GM19467 (cell line): ENCODE measurements at regions not wholly inside any gene's neighbourhood (a gene's known extent, or its start where the extent isn't known, plus 50 kb on each side); places are given as distances from the start of the nearest gene placed in this dataset.

Experiments used
- ATAC-seq: cut with Tn5 transposase; IDR thresholded peaks from one replicate; pipeline ENCODE4 v1.9.1; 2021; ENCODE audit warnings: mild to moderate bottlenecking, moderate library complexity; ENCODE audit not compliant: unreplicated experiment

DNA sequence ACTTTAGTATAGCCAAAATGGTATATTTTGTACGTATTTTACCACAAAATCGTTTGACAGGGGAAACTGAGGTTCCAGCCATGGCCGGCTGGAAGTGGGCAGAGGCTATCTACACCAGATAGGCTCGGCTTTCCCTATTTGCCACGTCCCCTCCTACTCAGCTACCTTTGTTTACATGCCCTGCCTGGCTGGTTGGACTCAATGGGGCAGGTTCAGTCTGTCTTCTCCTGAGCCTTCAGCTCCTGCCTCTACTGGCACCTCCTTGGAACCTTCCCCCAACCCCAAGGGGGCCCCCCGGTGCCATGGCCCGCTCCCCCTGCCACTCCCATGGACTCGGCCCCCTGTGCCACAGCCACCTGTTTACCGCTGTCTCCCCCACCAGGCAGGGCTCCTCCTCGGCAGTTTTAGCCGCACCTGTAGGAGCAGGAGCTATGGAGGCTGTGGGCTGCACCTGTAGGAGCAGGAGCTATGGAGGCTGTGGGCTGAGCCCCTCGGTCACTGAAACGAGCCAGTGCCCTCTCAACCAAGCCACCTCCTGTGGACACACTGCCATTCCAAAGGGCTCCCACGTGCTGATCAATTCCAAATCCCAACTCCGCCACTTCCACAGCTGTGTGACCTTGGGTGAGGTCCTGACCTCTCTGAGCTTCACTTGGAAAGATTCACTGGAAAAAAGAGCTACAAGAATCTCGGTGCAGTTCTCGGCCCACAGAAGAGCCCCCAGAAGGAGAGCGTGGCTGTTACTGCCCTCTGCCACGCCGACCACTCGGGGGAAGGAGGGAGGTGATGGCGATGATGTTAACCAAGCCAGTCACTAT, 62.2 kb downstream of the NCOR2 start:
- no peak for ATAC-seq

DNA sequence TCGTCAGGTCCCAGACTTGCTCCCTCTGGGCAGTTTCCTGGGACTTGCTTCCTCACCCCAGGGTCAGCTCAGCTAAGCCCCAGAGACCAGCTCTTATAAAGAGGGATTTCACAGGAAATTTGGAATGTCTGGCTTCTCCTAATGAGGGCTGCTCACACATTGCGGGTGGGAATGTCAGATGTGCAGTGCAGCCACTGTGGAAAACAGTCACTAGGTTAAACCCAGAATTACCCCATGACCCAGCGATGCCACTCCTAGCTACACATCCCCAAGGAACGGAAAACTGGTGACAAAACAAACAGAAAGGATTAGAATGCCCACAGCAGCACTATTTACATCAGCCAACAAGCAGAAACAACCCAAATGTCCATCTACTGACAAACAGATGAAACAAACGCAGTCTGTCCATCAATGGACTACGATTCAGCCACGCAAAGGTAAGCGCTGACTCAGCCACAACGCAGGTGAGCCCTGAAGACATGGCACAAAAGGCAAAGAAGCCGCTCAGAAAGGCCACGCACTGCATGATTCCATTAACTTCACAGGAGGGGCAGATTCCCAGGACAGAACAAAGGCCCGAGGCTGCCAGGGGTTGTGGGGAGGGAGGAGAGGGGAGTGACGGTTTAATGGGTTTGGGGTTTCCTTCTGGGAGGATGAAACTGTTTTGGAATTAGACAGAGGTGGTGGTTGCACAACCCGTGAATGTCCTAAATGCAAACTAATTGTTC, 63.0 kb downstream of the NCOR2 start:
- no peak for ATAC-seq

DNA sequence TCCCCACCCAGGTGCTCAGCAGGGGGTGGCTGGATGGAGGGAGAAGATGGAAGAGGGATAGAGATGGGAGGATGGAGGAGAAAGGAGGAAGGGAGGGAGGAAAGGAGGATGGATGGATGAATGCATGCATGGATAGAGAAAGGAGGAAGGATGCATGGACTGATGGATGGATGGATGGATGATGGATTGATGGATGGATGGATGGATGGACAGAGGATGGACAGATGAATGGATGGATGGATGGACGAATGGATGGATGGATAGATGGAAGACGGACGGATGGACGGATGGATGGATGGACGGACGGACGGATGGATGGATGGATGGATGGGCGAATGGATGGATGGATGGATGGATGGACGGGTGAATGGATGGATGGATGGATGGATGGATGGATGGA, 64.1 kb downstream of the NCOR2 start:
- ATAC-seq, result no peak

DNA sequence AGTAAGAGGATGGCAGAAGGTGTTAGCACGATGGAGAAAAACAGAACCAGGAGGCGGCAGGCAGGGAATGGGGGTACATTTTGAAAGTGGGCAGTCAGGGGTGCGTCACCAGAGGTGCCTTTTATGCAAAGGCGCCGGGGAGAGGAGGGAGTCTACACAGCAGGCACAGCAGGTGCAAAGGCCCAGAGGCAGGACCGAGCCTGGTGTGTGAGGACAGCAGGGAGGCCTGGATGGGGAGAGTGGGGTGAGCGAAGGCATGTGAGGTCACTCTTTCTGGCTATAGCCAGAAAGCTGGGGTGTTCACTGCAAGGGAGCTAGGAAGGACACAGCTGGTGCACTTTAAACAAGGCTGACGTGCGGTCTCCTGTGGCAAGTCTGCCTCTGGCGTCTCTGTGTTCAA, 65.0 kb downstream of the NCOR2 start:
- no peak for ATAC-seq

DNA sequence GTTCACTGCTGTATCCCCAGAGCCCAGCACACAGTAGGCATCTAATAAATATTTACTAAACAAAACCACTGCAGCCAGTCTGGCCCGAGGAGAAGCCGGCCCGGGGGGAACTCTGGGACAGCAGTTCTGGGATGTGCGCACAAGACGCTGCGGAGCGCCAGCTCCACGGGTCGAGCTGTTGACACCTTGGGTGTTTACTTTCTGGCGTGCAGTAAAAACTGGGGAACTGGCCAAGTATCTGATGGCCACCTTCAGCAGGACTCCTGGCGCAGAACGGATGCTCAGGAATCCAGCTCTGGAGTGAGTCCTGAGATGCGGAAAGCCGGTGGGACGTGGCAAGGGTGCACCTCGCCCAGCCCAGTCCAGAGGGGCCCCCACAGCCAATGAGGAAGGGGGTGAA, 65.6 kb downstream of the NCOR2 start:
- no peak for ATAC-seq

DNA sequence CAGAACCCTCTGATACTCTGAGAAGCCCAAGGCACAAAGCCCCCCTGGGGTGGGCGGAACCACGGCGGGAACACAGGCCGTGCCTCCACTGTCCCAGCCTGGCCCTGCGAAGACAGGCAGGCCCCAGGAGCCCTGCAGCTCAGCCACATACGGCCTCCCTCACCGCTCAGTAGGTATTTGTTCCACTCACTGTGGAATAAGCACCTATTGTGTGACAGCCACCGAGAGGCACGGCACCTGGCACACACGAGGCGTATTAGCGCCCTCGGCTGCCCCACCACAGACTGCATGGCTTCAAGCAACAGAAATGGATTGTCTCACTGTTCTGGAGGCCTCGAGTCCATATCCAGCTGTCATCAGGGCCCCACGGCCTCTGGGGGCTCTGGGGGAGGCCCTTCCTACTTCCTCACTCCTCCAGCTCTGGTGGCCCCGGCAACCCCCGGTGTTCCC, 66.3 kb downstream of the NCOR2 start:
- ATAC-seq, result no peak

DNA sequence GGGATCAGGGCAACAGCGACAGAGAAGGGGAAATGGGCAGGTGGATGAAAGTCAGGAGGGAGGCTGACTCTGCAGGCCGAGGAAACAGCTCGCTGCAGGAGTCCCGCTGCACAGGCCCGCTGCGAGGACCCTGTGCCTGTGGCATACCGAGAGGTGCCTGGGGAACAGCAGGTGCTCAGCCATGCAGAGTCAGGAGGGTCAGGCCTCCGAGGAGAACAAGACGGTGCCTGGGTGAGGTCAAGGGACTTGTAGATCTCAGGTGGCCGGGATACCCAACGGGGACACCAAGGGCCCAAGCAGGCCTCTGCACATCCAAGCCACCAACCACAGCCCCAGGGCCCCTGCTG, 67.5 kb downstream of the NCOR2 start:
- ATAC-seq, result no peak

DNA sequence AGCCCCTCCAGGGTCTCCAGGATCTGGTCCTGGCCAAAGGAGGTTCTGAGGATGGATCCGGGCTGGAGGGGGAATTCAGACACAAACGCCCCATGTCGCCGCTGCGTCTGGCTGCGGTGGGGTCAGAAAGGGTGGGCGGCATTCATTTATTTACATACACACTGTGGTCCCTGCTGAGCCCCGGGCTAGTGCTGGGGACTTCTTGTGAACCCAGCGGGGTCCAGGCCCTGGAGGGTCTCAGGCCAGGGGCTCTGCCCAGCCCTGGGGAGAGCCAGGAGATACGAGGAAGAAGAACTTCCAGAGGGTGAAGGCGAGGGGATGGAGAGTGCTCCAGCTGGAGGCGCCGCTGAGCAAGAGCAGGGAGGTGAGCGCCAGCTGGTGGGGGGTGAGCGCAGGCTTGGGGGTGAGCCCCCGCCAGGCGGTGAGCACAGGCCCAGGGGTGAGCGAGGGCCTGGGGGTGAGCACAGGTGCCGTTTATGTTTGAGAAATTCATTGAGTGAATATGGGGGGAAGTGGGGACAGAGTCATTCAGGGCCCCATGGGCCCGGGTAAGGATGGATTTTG, 68.1 kb downstream of the NCOR2 start:
- ATAC-seq, result no peak

DNA sequence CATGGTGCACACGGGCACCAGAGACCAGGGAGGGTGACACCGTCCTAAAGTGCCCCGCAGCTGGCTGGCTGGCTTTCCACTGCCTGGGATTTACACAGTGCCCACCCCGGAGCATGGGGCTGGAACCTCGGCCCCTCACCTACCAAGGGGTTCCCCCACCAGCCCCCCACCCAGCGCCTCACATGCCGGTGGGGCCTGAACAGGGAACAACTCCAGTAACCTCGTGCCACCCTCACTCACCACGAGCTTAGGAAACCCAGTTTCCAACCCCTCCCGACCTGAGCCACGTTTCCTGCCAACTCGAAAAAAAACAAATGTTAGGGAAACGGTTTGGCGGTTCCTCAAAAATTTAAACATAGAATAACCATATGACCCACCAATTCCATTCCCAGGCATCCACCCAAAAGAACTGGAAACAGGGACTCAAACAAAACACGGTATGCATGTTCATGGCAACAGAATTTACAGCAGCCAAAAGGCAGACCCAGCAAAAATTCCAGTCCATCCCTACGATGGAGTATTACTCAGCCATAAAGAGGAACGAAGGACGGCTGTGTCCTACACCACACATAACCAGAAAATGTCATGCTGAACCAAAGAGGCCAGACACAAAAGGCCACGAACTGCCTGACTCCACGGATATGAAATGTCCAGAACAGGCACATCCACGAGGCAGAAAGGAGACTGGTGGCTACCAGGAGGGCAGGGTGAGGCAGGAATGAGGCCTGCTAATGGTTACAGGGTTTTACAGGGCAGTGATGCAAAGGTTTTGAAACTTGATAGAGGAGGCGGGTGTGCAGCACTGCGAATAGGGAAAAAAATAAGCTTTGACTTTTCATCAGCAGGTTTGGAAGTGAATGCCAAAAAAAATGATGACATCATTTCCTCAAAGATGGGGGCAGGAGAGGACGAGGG, 68.9 kb downstream of the NCOR2 start:
- ATAC-seq, result no peak

DNA sequence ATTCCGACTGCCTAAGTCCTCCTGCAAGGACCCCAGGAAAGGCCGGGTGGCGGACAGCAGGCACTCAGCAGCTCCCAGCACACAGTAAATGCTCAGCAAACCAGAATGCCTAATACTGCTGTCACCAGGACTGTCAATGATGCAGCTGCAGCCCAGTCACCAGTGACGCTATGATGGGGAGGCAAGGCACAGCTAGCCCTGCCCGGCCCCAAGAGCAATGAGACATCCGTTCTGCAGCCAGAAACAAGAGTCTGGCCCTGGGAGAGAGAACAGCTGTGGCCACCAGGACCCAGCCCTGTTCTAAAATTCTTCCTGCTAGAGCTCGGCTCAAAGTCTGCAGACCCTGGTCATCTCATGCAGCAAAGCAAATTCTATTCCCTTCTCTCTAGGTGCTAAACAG, 69.8 kb downstream of the NCOR2 start:
- ATAC-seq, result no peak

DNA sequence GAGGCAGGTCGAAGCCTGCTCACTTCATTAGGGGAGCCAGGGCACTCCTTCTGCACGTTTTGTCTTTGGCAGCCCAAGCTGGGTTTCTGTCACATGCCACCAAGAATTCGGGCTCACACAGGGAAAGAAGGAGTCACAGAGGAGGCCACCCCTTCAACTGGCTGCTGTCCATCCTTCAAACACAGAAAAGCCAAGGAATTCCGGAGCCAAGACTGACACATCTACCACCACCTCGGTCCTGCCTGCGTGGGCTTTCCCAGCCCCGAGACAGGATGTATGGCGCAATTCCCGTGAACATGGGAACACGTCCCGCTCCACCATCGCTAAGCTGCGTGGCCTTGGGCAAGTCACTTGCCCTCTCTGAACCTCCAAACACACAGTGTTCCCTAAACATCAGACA, 70.4 kb downstream of the NCOR2 start:
- no peak for ATAC-seq

DNA sequence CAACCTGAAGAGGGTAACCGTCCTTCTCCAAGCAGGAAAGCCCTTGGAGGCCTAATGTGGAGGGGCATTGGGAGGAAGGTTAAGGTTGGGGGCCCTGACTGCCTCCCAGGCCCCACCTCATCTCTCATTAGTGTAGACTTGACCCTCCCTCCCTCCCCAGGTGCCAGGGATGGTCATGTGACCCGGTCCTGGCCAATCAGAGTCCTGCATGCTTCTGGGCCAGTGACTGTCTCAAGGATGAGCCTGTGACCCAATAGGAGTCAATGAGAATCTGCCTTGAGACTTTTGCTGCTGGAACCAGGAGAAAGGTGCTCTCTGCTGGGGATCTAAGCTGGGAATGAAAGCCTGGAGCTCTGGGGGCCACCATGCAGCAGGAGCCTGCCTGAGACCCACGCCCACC, 70.8 kb downstream of the NCOR2 start:
- no peak for ATAC-seq

DNA sequence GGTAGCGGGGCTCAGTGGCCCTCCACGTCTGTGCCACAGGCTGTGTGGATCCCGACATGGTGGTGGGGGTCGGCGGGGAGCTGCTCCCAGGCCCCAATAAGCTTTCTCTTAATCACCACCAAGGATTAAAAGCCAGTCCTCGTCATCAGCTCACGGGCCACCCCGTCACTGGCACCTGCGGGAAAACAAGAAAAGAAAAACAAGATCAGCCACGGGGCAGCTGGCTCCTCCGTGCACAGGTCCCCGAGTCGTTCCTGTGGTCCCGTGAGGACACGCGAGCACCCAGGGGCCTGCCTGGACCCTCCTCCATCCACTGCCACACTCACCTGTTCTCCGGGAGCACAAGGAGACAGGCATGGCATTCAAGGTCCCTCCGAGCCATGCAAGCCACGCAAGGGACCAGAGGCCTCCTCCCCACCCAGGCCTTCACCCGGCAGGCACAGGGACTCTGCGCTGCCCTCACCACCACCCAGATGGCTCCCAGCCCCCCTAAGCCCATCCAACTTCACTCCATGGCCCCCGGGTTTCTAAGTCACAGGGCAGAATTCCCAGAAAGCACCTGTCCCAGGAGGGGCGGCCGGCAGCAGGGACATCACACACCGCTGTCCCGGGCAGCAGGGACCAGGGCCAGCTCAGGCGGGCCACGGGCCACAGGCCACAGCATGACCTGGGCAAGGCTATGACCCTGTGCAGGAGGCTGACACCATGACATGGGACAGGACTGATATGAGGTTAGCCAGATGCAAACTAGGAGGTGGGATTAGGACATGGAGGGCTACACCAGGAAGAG, 72.0 kb downstream of the NCOR2 start:
- no peak for ATAC-seq

DNA sequence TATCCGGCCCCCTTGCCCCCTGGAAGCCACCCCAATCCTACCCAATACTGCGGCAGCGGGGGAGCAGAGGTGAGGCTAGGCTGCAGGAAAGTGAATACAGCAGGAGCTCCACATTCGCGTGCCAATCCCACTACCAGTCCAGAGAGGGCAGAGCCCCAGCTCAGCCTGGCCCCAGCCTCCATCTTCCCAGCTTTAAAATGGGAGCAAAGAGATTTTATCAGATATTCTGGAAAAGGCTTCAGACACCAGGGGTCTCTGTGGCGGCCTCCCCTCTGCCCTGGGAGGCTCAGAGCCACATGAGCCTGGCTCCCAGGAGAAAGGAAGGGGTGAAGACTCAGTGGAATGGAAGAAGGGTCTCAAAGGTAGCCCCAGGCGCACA, 72.7 kb downstream of the NCOR2 start:
- no peak for ATAC-seq

DNA sequence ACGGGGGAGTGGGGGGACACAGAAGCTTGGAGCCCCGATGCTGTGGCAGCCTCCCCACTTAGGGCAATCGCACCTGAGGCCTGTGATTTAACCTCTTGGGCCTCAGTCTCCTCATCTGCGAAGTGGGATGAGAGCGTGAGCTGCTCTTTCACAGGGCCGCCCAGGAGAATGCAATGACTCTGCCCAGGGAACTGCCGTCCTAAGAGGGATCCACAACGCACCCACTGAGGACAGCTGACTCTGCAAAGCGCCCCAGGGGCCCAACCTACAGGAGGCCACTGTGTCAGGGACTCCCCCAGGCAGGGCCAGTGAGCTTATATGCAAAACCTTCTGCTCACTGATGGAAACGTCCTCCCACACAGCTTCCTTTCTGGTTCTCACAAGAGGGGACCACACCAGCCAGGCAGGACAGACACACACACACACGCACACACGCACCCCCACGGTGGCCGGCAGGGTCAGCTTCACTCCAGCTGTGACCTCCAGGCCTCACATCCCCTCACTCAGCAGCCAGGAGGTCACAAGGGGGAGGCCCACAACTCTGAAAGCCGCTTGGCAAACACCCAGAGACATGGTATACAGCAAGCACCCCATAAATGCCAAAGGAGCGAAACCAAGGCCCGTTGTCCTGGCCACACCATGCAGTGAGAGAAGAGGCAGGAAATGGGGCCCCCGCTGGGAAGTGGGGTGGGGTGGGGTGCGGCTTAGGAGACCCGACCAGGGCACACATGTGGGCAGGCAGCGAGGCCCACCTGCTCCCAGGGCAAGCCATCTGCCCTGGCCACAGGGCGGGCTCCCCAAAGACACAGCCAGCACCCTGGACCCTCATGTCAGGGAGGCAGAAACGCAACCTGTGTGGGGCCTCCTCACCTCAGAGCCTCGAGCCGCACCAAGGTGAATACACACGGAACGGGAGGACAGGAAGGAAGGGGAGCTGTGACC, 73.3 kb downstream of the NCOR2 start:
- ATAC-seq, result peak; percentile 91

DNA sequence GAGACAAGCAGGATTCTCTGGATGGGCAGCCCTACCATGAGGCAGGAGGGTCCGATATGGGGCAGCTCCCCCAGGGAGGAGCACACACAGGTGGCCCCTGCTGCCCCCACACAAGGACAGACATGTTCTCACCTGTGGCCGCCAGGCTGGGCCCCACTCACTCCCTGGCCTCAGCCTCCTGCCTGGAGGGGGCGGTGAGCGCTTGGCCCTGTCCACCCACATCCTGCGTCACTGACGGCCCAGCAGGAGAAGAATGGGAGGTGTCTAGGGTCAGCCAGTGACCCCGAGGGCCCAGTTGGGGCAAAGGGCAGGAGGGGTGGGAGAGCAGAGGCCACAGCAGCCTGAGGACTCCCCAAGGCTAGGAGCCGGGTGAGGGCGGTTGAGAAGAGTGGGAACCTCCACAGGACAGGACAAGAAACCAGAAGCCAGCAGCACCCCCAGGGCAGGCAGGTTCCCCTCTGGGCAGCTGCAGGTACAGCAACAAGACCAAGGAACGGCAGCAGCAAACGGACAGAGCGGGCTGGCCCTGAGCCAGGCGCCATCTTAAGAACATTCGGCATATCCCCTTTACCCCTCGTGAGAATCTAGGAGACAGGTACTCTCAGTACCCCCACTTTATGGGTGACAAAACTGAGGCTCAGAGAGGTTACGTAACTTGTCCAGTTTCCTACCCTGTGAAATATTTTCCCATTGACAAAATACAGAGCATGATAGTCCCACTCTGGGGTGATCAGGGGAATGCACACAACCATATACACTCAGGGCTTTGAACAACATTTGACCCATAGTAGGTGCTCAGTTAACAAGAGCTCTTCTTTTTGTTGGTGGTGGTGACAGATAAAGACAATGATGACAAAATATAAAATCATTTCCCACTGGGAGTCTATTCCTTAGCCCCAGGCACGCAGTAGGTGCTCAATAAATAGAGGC, 74.3 kb downstream of the NCOR2 start:
- ATAC-seq, result no peak

DNA sequence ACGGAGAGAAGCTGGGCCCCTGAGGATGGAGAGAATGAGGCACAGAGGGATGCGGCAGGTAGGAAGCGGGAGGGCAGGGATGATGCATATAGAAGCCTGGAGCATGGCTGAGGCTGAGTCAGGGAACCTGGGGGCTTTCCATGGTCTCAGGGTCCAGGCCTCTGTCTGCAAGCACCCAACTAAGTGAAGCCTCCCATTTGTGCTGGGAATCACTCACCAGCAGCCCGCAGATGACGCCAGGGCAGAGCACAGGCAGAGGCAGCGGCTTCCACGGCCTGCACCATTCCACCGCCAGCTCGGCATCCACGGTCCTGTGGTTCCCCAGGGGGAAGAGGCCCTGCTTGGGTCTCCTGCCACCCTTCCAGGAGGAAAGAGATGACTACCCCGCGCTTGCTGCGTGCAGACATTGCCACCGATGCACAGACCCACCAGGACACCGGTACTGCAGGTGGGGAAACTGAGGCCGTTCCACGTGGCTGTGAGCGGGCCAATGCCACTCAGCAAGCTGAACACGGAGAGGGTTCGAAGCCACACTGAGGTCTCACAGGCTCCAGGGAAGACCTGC, 75.5 kb downstream of the NCOR2 start:
- no peak for ATAC-seq

DNA sequence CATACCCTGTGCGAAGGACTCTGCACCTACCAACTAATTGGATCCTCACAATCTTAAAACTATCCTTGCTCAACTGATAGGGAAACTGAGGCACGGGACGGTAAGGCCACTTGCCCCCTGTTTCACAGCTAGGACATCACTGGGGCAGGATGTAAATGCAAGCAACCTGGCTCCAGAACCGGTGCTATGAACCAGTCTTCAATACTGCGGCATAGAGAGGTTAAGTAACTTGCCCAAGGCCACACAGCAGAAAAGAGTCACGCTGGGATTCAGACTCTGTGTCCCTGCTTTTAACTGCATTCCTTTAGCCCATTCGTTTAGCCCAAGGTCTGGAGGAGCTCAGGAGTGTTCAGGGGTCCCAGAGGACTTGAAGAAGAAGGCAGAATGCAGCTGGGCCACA, 76.1 kb downstream of the NCOR2 start:
- no peak for ATAC-seq
